ENCODE measurements at regions not wholly inside any gene's neighbourhood (a gene's known extent, or its start where the extent isn't known, plus 50 kb on each side); places are given as distances from the start of the nearest gene placed in this dataset.

DNA sequence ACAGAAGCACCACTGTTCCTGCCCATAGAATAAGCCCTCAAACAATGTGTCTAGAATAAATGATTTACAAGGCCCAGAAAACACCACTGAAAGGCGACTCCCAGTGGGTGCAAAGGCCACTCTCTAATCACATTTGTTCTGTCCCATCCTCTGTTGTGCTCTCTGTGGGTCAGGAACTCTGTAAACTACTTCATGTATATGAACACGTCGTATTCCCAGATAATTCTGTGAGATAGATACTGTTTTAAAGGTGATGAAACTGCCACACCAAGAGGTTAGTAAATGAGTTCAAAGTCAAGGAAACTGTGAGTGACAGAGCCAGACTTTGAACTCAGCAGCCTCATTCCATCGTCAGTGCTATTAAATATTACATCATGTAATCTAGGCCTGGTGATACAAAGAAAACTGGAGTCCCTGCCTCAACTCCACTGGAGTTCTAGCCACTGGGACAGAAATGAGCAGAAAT is 269.7 kb upstream of the DCC start:
- Mint-ChIP-seq H3K4me3 (no peak overlapping the region), H3K4me1 (ENCODE audit: low read depth) (no peaks in the 10 kb centered on the region), H3K27ac (no peak overlapping the region), H3K27me3 (ENCODE audit: low read depth) (no peaks in the 10 kb centered on the region), H3K9me3 (peaks cover 13% of the 10 kb centered on the region), H3K36me3 (ENCODE audit: low read depth) (peaks cover 1% of the 10 kb centered on the region)
- CTCF ChIA-PET = no interaction called here
- intact Hi-C loops (cut with micrococcal nuclease) = no loop called here
- no peak for DNase-seq

DNA sequence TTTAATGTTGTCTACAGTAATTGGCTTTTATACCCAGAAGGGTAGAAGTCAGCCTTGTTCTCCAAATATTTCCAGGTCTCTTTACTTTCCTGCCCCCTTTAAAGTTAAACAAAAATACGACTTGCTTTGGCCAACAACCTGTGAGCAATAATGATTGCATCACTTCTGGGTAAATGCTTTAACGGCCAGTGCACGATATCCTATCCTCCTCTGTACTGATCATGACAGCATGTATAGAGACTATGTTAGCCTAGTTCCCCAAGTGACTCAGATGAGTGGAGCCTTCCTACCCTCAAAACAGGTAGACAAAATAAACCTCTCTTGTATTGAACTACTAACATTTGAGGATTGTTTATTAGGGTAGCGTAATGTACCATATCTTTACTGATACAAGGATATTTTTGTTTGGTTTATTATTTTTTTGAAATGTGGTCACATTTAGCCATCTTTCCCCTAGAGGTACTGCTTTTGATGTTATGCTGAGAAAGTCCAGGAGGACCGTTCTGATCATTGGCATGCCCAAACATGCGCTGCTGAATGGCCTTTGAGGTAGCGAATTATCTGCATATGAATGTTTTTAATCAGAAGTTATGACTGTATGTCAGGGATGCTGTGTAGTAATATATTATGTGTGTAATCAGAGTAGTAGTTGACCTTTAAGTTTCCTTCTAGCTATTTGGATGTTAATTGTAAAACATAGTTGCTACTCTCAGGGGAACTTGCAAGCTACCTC is 262.6 kb upstream of the DCC start:
- Mint-ChIP-seq H3K27ac (no peak overlapping the region), H3K36me3 (ENCODE audit: low read depth) (no peaks in the 10 kb centered on the region), H3K4me3 (no peak overlapping the region), H3K9me3 (no peaks in the 10 kb centered on the region), H3K4me1 (ENCODE audit: low read depth) (no peaks in the 10 kb centered on the region), H3K27me3 (ENCODE audit: low read depth) (no peaks in the 10 kb centered on the region)
- CTCF ChIA-PET = no interaction called here
- no peak for DNase-seq
- intact Hi-C loops (cut with micrococcal nuclease) = no loop called here

DNA sequence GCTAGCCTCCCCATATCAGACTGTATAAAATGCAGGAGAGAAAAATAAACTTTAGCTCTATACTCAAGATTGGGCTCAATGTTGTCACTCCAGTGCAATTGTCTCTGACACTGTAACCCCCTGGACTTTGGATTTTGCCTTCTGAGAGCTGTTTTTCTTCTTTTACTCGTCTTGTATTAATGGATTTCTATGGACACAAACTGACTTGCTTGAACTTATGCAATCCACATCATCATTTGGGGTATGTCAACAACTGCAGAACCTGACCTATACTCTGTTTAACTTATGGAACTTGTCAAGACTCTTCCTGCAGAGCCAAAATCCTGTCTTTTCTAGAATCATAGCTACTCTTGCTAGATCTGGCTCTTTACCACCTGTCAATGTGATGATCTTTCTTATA is 257.8 kb upstream of the DCC start:
- CTCF ChIA-PET = no interaction called here
- no peak for DNase-seq
- H3K27ac Mint-ChIP-seq = no peak overlapping the region
- no peaks in the 10 kb centered on the region for H3K4me1 Mint-ChIP-seq (ENCODE audit: low read depth)
- no peaks in the 10 kb centered on the region for H3K27me3 Mint-ChIP-seq (ENCODE audit: low read depth)
- H3K4me3 Mint-ChIP-seq = no peak overlapping the region
- no peaks in the 10 kb centered on the region for H3K36me3 Mint-ChIP-seq (ENCODE audit: low read depth)
- intact Hi-C loops (cut with micrococcal nuclease) = no loop called here
- no peaks in the 10 kb centered on the region for H3K9me3 Mint-ChIP-seq

DNA sequence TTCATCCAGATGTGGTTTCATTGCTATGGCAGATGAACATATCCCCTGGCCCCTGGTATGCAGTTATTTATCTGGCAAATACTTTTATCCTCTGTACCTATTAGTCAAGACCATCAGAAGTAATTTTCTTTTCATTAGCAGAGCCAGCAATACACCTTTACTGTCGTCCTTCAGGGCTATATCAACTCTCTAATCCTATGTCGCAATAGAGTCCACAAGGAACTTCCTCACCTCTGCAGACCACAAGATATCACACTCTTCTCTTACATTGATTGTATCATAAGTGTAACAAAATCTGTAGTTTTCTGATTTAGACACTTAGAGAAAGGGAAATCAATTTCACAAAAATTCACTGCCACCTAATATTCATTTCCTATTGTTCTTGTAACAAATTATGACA is 252.9 kb upstream of the DCC start:
- intact Hi-C loops (cut with micrococcal nuclease) = no loop called here
- no peak for DNase-seq
- H3K9me3 Mint-ChIP-seq = no peaks in the 10 kb centered on the region

DNA sequence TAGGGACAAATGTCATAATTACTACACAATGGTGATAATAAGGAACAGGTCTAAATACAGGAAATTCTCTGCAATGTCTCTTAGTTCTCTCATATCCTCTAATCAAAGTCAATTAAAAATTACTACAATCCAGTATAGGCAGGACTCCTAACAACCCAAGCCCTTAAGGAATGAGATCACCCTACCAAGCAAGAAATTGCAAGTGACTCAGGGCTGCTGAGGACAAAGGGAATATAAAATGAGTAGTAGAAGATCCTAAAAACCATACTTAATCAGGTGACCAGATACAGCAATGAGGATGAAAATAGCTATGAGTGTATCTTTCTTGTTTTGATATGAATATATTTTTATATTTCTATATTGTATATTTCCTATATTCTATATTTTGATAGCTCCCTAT is 250.0 kb upstream of the DCC start:
- no peak overlapping the region for H3K27ac Mint-ChIP-seq
- no peaks in the 10 kb centered on the region for H3K27me3 Mint-ChIP-seq (ENCODE audit: low read depth)
- no peak overlapping the region for H3K4me3 Mint-ChIP-seq
- intact Hi-C loops (cut with micrococcal nuclease) = no loop called here
- no peaks in the 10 kb centered on the region for H3K36me3 Mint-ChIP-seq (ENCODE audit: low read depth)
- H3K9me3 Mint-ChIP-seq = no peaks in the 10 kb centered on the region
- no peak for DNase-seq
- H3K4me1 Mint-ChIP-seq (ENCODE audit: low read depth) = no peaks in the 10 kb centered on the region
- CTCF ChIA-PET = no interaction called here

More for the DNA sequence above, 252.9 kb upstream of the DCC start:
- Mint-ChIP-seq H3K36me3 (ENCODE audit: low read depth) (no peaks in the 10 kb centered on the region), H3K4me1 (ENCODE audit: low read depth) (no peaks in the 10 kb centered on the region), H3K27me3 (ENCODE audit: low read depth) (no peaks in the 10 kb centered on the region), H3K4me3 (no peak overlapping the region), H3K27ac (no peak overlapping the region)
- CTCF ChIA-PET = no interaction called here

DNA sequence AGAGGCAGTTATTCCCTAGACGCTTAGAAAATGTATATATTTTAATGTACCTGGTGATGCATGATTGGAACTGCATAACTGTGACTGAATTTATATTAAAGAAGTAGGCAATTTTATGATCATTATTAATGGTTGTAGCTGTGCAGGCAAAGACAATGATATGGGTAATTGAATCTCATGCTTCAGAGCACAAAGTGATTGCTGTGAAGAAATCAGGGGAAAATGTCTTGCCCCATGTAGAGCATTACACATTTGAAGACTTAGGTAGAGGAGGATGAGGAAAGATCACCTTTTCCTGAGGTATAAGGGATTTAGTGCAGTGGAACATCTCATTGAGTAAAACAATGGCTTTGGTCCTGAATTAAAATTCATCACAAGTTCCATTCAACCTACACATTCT is 246.8 kb upstream of the DCC start:
- CTCF ChIA-PET = no interaction called here
- no peaks in the 10 kb centered on the region for H3K36me3 Mint-ChIP-seq (ENCODE audit: low read depth)
- no peak overlapping the region for H3K4me3 Mint-ChIP-seq

DNA sequence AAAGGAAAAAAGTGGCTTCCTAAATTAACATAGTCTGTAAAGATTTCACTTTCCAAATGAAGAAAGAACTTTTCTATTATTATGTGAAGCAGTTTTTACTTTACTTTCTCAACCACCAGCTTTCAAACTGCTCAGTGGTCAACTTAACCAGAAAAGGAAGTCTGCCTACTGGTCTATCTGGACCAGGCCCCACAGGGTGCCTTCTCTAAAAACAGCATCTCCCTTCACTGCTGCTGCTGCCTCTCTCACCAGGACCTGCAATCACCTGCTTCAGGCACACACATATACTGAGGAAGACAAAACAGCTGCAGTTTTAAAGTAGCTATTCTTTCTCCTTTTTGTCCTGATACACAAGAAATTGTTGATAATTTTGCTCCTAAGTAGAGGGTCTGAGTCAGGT is 221.3 kb upstream of the DCC start:
- CTCF ChIA-PET = no interaction called here
- H3K27ac Mint-ChIP-seq = no peak overlapping the region
- H3K4me1 Mint-ChIP-seq (ENCODE audit: low read depth) = no peaks in the 10 kb centered on the region
- H3K4me3 Mint-ChIP-seq = no peak overlapping the region
- intact Hi-C loops (cut with micrococcal nuclease) = no loop called here
- H3K36me3 Mint-ChIP-seq (ENCODE audit: low read depth) = no peaks in the 10 kb centered on the region
- peaks cover 3% of the 10 kb centered on the region for H3K9me3 Mint-ChIP-seq
- no peak for DNase-seq
- H3K27me3 Mint-ChIP-seq (ENCODE audit: low read depth) = no peaks in the 10 kb centered on the region

More for the DNA sequence above, 246.8 kb upstream of the DCC start:
- no peak for DNase-seq
- H3K9me3 Mint-ChIP-seq = no peaks in the 10 kb centered on the region
- no peaks in the 10 kb centered on the region for H3K4me1 Mint-ChIP-seq (ENCODE audit: low read depth)
- H3K27ac Mint-ChIP-seq = no peak overlapping the region
- no peaks in the 10 kb centered on the region for H3K27me3 Mint-ChIP-seq (ENCODE audit: low read depth)
- intact Hi-C loops (cut with micrococcal nuclease) = no loop called here

DNA sequence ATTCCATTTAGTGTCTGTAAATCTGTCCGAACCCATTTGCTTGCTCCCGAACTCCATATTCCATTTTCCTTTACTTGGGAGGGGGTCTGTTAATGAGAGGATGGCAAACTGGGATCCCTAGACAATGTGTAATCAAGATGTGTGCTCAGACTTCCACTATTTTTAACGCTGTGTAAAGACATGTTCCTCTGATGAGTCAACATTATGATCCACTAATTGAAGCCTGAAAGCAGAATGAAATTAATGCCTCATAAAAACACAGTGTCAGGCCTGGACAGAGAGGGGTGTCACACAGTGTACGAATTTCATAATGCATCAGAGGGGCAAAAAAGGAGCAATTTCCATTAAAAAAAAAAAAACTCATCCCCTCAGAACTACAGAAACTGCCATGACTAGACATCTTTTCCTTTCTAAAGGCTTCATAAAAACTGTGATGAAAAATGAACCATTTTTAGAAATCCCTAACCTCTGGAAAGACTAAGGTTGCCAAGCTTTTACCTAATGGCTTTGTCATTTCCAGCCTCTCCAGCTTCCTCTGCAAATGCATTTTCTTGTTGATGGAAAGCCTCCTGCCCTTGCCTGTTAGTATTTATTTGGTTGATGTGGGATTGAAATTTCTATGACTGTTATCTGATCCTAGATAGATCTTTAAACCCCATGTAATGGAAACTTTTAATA is 209.2 kb upstream of the DCC start:
- H3K9me3 Mint-ChIP-seq = peaks cover 9% of the 10 kb centered on the region
- DNase-seq = no peak
- no peak overlapping the region for H3K27ac Mint-ChIP-seq
- intact Hi-C loops (cut with micrococcal nuclease) = no loop called here
- no peaks in the 10 kb centered on the region for H3K27me3 Mint-ChIP-seq (ENCODE audit: low read depth)
- H3K4me1 Mint-ChIP-seq (ENCODE audit: low read depth) = no peaks in the 10 kb centered on the region
- H3K4me3 Mint-ChIP-seq = no peak overlapping the region
- CTCF ChIA-PET = interaction anchor here (0.7 kb wide), 1 partner anchor 545 kb away, joined by 3 read pairs; no protein-coding TSS in a partner anchor
- H3K36me3 Mint-ChIP-seq (ENCODE audit: low read depth) = no peaks in the 10 kb centered on the region

DNA sequence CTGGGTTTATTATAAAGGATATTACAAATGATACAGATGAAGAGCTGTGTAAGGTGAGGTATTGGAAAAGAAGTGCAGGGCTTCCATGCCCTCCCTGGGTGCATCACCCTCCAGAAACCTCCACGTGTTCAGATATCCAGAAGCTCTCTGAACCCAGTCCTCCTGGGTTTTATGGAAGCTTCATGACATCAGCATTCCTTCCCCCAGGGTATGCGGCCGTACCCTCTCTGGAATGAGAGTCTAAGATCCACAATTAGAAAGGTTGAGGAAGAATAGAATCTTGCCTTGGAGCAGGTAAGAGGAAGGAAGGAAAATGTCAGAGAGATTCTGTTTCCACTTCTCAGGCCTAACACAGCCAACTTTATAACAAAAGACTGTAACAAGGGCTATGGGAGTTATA is 208.2 kb upstream of the DCC start:
- intact Hi-C loops (cut with micrococcal nuclease) = no loop called here
- Mint-ChIP-seq H3K27me3 (ENCODE audit: low read depth) (no peaks in the 10 kb centered on the region), H3K4me1 (ENCODE audit: low read depth) (no peaks in the 10 kb centered on the region), H3K27ac (no peak overlapping the region), H3K9me3 (peaks cover 12% of the 10 kb centered on the region), H3K36me3 (ENCODE audit: low read depth) (no peaks in the 10 kb centered on the region), H3K4me3 (no peak overlapping the region)
- CTCF ChIA-PET = no interaction called here
- no peak for DNase-seq

DNA sequence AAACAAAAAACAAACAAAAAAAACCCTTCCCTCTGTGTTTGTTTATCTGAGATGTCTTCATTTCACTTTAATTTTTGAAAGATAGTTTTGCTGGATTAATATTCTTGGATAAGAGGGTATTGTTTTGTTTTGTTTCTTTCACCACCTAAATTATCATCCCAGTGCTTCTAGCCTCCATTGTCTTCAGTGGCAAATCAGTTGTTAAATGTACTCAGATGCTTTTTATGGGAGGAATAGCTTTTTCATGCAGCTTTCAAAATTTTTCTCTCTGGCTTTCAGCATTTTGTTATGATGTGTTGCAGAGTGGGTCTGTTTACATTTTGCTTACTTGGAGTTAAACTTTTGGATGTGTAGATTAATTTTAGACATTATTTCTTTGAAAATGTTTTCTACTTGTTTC is 203.5 kb upstream of the DCC start:
- H3K27ac Mint-ChIP-seq = no peak overlapping the region
- DNase-seq = no peak
- H3K27me3 Mint-ChIP-seq (ENCODE audit: low read depth) = no peaks in the 10 kb centered on the region
- H3K9me3 Mint-ChIP-seq = peaks cover 17% of the 10 kb centered on the region
- CTCF ChIA-PET = no interaction called here
- H3K4me3 Mint-ChIP-seq = no peak overlapping the region
- no peaks in the 10 kb centered on the region for H3K36me3 Mint-ChIP-seq (ENCODE audit: low read depth)
- intact Hi-C loops (cut with micrococcal nuclease) = no loop called here
- no peaks in the 10 kb centered on the region for H3K4me1 Mint-ChIP-seq (ENCODE audit: low read depth)

DNA sequence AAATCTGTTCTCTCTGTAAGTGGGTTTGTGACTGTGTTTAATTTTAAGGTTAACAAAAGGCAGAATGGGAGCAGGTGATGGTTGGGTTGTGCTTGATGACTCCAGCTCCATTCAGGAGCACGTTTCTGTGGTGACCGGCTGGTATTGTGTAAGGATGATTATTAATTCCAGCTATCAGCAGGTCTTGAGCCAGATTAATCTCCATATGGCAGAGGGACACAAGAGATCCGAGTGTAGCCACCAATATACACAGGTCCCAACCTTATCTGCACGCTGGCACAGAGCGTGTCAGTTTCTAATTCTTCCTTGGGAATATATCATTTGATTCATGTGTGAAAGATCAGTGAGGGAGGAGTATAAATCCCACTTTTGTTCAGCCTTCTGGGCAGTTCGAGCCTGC is 199.0 kb upstream of the DCC start:
- no peak overlapping the region for H3K27ac Mint-ChIP-seq
- peaks cover 23% of the 10 kb centered on the region for H3K9me3 Mint-ChIP-seq
- H3K36me3 Mint-ChIP-seq (ENCODE audit: low read depth) = no peaks in the 10 kb centered on the region
- H3K27me3 Mint-ChIP-seq (ENCODE audit: low read depth) = no peaks in the 10 kb centered on the region
- DNase-seq = no peak
- no peaks in the 10 kb centered on the region for H3K4me1 Mint-ChIP-seq (ENCODE audit: low read depth)
- intact Hi-C loops (cut with micrococcal nuclease) = no loop called here
- H3K4me3 Mint-ChIP-seq = no peak overlapping the region
- CTCF ChIA-PET = no interaction called here

DNA sequence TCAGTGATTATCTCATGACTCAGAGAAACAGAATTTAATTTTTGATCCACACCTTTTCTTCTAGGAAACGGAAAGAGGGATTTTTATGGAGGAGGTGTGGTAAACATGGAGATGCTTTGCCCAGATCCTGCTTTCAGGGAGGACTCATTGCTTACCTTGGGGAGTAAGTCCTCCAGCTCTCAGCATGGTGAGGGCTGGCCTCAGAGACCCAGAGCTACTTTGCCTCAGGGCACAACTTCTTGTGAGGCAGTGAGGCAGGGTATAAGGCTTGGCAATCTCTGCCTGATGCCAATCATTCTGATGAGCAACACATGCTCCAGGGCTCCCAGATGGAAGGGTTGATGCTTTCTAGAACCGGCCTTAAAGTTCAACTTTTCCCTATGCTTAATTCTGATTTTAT is 189.9 kb upstream of the DCC start:
- intact Hi-C loops (cut with micrococcal nuclease) = no loop called here
- no peaks in the 10 kb centered on the region for H3K36me3 Mint-ChIP-seq (ENCODE audit: low read depth)
- no peaks in the 10 kb centered on the region for H3K4me1 Mint-ChIP-seq (ENCODE audit: low read depth)
- DNase-seq = no peak
- H3K27me3 Mint-ChIP-seq (ENCODE audit: low read depth) = no peaks in the 10 kb centered on the region
- CTCF ChIA-PET = no interaction called here
- peaks cover 4% of the 10 kb centered on the region for H3K9me3 Mint-ChIP-seq
- no peak overlapping the region for H3K27ac Mint-ChIP-seq
- no peak overlapping the region for H3K4me3 Mint-ChIP-seq

DNA sequence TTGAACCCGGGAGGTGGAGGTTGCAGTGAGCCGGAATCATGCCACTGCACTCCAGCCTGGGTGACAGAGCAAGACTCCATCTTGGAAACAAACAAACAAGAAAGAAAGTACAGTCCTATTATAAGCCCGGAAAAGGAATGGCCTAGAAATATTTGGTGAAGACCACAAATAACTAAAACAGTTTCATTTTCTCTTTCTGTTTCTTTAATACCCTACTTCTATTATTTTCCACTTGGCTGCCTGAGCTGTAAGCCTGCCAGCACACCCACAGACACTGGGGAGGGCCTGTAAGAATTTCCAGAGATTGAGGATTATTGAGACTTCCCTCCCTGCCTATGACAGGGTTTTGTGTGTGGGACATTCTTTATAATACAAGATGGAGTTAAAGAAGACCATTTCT is 188.0 kb upstream of the DCC start:
- no peak overlapping the region for H3K4me3 Mint-ChIP-seq

More for the DNA sequence above, 188.0 kb upstream of the DCC start:
- peaks cover 2% of the 10 kb centered on the region for H3K9me3 Mint-ChIP-seq
- CTCF ChIA-PET = no interaction called here
- H3K4me1 Mint-ChIP-seq (ENCODE audit: low read depth) = no peaks in the 10 kb centered on the region
- H3K27me3 Mint-ChIP-seq (ENCODE audit: low read depth) = no peaks in the 10 kb centered on the region
- H3K27ac Mint-ChIP-seq = no peak overlapping the region
- no peak for DNase-seq
- H3K36me3 Mint-ChIP-seq (ENCODE audit: low read depth) = no peaks in the 10 kb centered on the region
- intact Hi-C loops (cut with micrococcal nuclease) = no loop called here
